ENCODE measurements at regions not wholly inside any gene's neighbourhood (a gene's known extent, or its start where the extent isn't known, plus 50 kb on each side); places are given as distances from the start of the nearest gene placed in this dataset.

DNA sequence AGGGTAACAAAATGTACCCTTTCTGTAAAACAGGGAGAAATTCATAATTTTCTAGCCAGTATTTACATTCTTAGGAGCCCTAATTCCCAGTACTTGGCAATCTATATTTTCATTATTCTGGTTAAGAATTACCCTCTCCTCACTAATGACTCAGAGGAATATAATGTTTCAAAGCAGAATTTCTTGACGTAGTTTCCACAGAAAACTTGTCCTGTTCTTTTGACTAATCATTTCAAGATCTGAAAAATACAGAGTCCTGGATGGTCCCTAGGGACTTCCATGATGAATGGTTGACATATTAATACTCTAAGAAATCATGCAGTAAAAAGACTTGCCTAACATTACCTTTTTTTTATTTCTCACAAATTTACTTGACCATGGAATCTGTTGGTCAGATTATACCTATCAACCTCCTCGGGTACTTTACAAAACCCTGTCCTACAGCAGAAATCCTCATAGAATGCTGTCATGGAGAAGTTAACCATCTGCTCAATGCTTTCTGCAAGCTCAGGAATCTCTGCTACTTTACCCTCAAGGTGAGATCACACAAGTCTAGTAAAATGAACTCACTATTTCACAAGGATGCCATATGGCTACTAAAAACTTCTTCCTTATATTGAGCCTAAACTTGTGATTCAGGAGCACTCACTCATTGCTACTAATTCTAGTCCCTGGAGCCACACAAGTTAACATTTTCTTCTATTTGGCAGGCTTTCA, 202.1 kb upstream of the CNR1 start:
- Histone ChIP-seq H3K9me3 (no peaks in the 10 kb centered on the region), H3K4me3 (ENCODE audit: low read depth, low read length) (no peak overlapping the region), H3K4me1 (no peaks in the 10 kb centered on the region), H3K27me3 (replicated peaks; ENCODE audit: control insufficient read depth, insufficient read depth, low read length) (no peaks in the 10 kb centered on the region), H3K36me3 (ENCODE audit: control insufficient read depth, insufficient read depth, low read length) (no peaks in the 10 kb centered on the region)
- H3K4me3 Mint-ChIP-seq (ENCODE audit: unreplicated experiment): no peak overlapping the region
- no peak for DNase-seq
- H3K27me3 Mint-ChIP-seq (ENCODE audit: insufficient read depth, unreplicated experiment): peaks cover 15% of the 10 kb centered on the region
- H3K9me3 Mint-ChIP-seq (ENCODE audit: unreplicated experiment): no peaks in the 10 kb centered on the region
- no peaks in the 10 kb centered on the region for H3K4me1 Mint-ChIP-seq (ENCODE audit: low read depth, unreplicated experiment)
- ChIA-PET POLR2A (no interaction called here), CTCF (no interaction called here)
- H3K36me3 Mint-ChIP-seq (ENCODE audit: insufficient read depth, unreplicated experiment): no peaks in the 10 kb centered on the region
- no peak overlapping the region for H3K27ac Mint-ChIP-seq (ENCODE audit: unreplicated experiment)
- no TSS peak for BruUV-seq (replicated peaks)
- TF ChIP-seq CTCF (IDR thresholded peaks at IDR 0.05; ENCODE audit: insufficient read depth in 1 of 2, low read depth in 1 of 2, low read length in 1 of 2, severe bottlenecking in 1 of 2, unreplicated experiment in 1 of 2): no peak
- intact Hi-C loops (cut with micrococcal nuclease; ENCODE audit: unreplicated experiment): no loop called here

- TF ChIP-seq CTCF (IDR thresholded peaks at IDR 0.05; ENCODE audit: insufficient read depth in 1 of 2, low read depth in 1 of 2, low read length in 1 of 2, severe bottlenecking in 1 of 2, unreplicated experiment in 1 of 2): no peak
- POLR2A ChIA-PET: no interaction called here
- H3K27ac Mint-ChIP-seq (ENCODE audit: unreplicated experiment): no peak overlapping the region
- peaks cover 19% of the 10 kb centered on the region for H3K27me3 Mint-ChIP-seq (ENCODE audit: insufficient read depth, unreplicated experiment)
- no peak overlapping the region for H3K4me3 Mint-ChIP-seq (ENCODE audit: unreplicated experiment)
- CTCF ChIA-PET: no interaction called here
- DNase-seq: no peak
- no TSS peak for BruUV-seq (replicated peaks)
- no peaks in the 10 kb centered on the region for H3K4me1 Mint-ChIP-seq (ENCODE audit: low read depth, unreplicated experiment)
- no peaks in the 10 kb centered on the region for H3K36me3 Mint-ChIP-seq (ENCODE audit: insufficient read depth, unreplicated experiment)
- no peaks in the 10 kb centered on the region for H3K9me3 ChIP-seq
- H3K4me1 ChIP-seq: no peaks in the 10 kb centered on the region
- H3K4me3 ChIP-seq (ENCODE audit: low read depth, low read length): no peak overlapping the region
- intact Hi-C loops (cut with micrococcal nuclease; ENCODE audit: unreplicated experiment): no loop called here
- H3K36me3 ChIP-seq (ENCODE audit: control insufficient read depth, insufficient read depth, low read length): no peaks in the 10 kb centered on the region
- H3K27me3 ChIP-seq (replicated peaks; ENCODE audit: control insufficient read depth, insufficient read depth, low read length): no peaks in the 10 kb centered on the region
- H3K9me3 Mint-ChIP-seq (ENCODE audit: unreplicated experiment): no peaks in the 10 kb centered on the region
These were observed 201.1 kb upstream of the CNR1 start for GRCh38 chr6:88367248-88367647.

DNA sequence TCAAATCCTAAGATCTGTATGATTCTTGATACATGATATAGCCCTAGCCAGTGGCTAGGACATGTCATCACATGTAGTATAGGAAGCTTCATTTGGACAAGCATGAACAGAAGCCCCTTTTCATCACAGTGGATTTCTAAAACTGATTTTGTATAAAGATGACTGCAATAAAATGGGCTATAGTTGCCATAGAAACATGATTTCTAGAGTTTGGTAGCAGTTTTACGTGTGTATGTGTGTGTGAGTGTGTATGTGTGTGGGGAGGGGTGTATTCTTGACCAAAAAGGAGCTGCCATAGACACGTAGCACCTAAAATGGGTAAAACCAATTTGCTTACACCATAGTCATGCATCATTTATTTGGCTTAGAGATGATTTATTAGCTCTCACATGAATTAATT, 200.5 kb upstream of the CNR1 start:
- Histone ChIP-seq H3K27me3 (replicated peaks; ENCODE audit: control insufficient read depth, insufficient read depth, low read length) (no peaks in the 10 kb centered on the region), H3K4me3 (ENCODE audit: low read depth, low read length) (no peak overlapping the region), H3K4me1 (no peaks in the 10 kb centered on the region), H3K36me3 (ENCODE audit: control insufficient read depth, insufficient read depth, low read length) (no peaks in the 10 kb centered on the region), H3K9me3 (no peaks in the 10 kb centered on the region)
- peaks cover 13% of the 10 kb centered on the region for H3K27me3 Mint-ChIP-seq (ENCODE audit: insufficient read depth, unreplicated experiment)
- H3K9me3 Mint-ChIP-seq (ENCODE audit: unreplicated experiment): no peaks in the 10 kb centered on the region
- CTCF ChIA-PET: no interaction called here
- no peak for DNase-seq
- no peaks in the 10 kb centered on the region for H3K36me3 Mint-ChIP-seq (ENCODE audit: insufficient read depth, unreplicated experiment)
- intact Hi-C loops (cut with micrococcal nuclease; ENCODE audit: unreplicated experiment): no loop called here
- H3K4me1 Mint-ChIP-seq (ENCODE audit: low read depth, unreplicated experiment): no peaks in the 10 kb centered on the region
- TF ChIP-seq CTCF (IDR thresholded peaks at IDR 0.05; ENCODE audit: insufficient read depth in 1 of 2, low read depth in 1 of 2, low read length in 1 of 2, severe bottlenecking in 1 of 2, unreplicated experiment in 1 of 2): no peak
- no TSS peak for BruUV-seq (replicated peaks)
- no peak overlapping the region for H3K4me3 Mint-ChIP-seq (ENCODE audit: unreplicated experiment)
- POLR2A ChIA-PET: no interaction called here
- no peak overlapping the region for H3K27ac Mint-ChIP-seq (ENCODE audit: unreplicated experiment)
